Stimulated activated CD8-positive, alpha-beta memory T cell treated with anti-CD3 and anti-CD28 coated beads, Interleukin-4, amount 100 ng/mL, for 24 hours (primary cell): ENCODE measurements at regions not wholly inside any gene's neighbourhood (a gene's known extent, or its start where the extent isn't known, plus 50 kb on each side); places are given as distances from the start of the nearest gene placed in this dataset.

Source experiments
- DNase-seq: peaks from one replicate; pipeline ENCODE4 v3.0.0-alpha.2; 2020; ENCODE audit warnings: low read depth

DNA sequence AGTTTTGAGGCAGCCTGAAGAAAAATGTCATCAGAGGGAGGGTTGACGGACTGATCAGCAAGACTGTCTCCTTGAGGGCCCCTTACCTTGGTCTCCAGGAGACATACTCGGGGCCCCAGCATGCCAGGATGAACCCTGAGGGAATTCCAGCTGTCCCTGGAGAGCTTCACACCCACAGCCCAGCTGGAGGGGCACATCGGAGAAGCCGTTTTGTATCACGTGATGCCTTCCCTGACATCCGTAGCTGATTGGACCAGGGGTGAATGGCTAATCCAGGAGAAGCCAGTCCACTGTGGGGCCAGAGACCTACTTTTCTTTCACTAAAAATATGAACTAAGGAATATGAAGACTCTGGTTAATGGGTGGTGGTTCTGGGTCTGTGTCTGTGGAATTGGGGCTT is 86.0 kb upstream of the TP53I11 start:
- DNase-seq: no peak

DNA sequence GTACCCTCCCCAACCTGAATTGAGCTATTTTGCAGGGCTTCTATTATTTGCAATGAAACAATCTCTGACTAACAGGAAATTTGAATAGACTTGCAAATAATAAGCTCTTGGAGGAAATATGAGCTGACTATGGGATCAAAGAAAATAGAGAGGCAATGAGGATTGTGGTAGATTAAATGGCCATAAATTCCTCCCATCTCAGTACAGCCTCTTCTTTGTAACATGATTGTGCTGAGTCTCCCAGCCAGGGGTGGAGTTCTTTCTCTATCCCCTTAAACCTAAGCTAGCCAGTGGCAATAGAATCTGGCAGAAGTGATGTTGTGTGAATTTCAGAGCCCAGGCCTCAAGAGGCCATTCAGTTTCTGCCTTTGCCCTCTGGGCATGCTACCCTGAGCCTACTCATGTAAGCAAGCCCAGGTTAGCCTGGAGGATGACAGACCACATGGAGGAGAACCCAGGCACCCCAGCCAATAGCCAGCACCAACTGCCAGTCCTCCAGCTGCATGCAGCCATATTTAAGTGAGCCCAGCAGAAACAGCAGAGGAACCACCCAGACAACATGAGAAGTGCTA is 86.8 kb upstream of the TP53I11 start:
- no peak for DNase-seq

GRCh38 chr11:45038923-45039322 is 88.2 kb upstream of the TP53I11 start:
- DNase-seq: no peak

- no peak for DNase-seq
Observed at GRCh38 chr11:45041596-45041995, 90.9 kb upstream of the TP53I11 start.

DNA sequence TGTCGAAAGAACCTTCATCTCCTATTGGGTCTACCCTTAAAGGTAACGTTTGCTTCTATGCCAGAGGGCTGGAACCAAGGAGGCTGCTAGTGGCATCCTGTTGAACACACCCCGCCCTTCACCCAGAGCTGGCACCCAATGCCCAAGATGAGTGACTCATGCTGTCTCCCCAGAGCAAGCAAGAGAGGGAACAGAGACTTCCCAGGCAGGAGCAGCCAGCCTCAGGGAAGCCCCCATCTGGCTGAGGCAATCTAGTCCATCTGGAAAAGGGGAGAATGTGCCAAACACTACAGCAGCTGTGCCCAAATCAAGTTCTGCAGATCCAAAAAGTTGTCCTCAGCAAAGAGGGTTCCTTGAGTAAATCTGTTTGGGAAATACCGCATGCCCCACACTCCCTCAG is 91.9 kb upstream of the TP53I11 start:
- DNase-seq: no peak

GRCh38 chr11:45043755-45044475 is 93.2 kb upstream of the TP53I11 start:
- DNase-seq: no peak

- DNase-seq: no peak
Observed at GRCh38 chr11:45045683-45046471, 95.2 kb upstream of the TP53I11 start.

GRCh38 chr11:45048313-45048841 is 97.7 kb upstream of the TP53I11 start:
- DNase-seq: no peak

- no peak for DNase-seq
Observed at GRCh38 chr11:45048870-45049691, 97.4 kb upstream of the PRDM11 start.

GRCh38 chr11:45050111-45050510 is 96.3 kb upstream of the PRDM11 start:
- no peak for DNase-seq

DNA sequence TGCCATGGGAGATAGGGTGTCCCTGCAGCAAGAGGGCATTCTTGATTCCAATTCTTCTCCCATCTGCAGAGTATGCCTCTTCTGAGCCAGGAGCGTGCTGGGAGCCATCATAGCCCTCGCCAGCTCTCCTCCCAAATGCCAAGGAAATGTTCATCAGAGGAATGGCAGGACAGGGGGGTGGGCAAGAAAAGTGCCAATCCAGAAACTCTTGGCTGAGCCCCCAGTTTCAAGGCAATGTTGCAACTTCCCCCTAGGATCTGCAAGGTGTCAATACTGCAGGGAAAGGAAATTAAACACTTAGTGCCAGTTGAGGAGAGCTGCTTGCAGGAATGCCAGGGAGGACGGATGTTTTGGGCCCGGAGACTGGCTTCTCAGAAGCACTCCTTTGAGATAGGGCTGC is 94.8 kb upstream of the PRDM11 start:
- no peak for DNase-seq

DNA sequence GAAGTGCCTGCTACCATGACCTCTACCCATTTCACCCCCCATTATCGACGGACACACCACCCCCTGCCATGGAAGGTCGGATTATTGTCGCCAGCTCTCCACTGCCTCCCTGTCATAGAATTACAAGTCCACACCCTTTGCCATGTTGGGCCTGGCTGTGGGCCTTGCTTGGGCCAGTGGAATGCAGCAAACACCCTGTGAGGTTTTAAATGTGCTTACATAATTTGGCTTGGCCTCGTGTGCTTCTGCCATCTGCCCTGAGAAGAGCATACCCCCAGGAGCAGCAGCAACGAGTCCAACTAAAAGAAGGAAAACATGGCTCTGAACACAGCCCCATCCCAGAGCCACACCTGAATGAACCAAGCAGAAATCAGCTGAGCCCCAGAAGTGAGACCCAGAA is 94.1 kb upstream of the PRDM11 start:
- DNase-seq: no peak

DNA sequence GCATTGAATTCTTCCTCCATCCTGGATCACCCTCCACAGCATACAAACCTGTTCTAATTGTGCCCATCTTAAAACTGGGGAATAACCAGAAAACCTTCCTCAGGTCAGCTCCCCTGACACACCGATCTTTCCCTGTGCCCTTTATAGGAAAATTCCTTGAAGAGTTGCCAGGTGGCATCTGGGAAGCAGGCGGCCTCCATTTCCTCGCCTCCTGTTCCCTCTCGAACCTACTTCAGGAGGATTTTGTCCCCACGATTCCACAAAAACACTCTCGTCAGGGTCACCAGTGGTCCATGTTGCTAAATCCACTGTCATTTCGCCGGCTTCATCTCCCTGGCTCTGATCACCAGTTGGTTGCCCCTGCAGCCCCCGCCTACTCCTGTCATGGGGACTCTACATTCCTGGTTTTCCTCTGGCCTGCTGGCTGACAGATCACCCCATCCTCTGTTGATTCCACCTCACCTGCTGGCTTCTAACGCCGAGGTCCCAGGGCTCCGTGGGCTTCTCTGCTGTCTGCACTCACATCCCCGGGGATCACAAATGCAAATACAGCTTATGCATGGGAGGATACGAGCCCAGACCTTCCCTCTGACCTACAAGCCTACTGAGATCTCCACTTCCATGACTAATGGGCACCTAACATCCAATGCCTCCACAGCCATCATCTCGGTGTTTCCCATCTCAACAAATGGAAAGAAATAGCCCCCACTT is 92.5 kb upstream of the PRDM11 start:
- DNase-seq: no peak

DNA sequence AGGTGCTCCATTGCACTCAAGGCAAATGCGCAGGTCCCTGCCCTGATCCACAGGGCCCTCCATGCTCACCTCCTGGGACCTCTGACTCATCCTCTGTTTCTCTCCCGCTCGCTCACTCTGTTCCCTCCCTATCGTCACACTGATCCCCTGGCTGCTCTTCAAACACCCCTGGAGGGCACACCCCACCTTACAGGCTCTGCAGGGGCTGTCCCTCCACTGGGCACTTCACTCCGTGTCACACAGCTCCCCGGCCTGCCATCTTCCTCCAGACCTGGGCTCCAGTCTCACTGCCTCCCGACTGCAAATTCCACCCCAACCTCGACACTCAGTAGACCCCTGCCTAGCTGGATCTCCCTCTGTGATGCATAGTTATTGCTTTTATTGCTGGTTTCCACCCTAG is 91.5 kb upstream of the PRDM11 start:
- DNase-seq: no peak

DNA sequence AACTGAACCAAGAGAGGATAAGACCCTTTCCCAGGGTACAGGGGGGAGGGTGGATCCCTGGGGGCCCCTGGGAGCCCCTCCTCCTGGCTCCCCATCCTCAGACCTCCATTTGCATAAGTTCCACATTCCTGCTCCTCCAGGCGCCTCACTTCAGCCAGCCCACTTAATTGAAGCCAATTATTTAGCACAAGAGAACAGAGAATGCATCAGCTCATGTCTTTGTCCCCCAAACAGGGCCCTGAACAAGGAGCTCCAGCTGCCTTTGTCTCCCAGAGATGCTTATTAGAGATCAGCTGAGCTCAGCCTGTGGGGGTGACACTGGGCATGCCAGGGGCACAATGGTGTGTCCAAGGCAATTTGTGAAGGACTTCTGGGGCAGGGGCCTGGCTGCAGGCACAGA is 89.9 kb upstream of the PRDM11 start:
- no peak for DNase-seq

GRCh38 chr11:45057938-45058646 is 88.3 kb upstream of the PRDM11 start:
- no peak for DNase-seq

DNA sequence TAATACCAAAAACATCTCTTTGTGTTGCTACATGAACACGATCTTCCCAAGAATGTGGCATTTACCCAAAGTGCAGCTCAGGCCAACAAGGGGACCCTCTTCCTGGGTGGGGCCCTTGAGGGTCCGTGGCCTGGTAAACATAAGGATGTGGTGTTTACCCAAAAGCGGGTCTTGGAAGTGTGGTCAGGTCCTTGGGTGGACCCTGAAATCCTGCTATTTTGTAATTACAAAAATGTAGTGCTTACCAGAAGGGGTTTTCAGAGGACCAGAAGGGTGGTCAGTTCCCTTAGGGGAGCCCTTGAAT is 87.8 kb upstream of the PRDM11 start:
- DNase-seq: no peak

- DNase-seq: no peak
Observed at GRCh38 chr11:45060707-45061106, 85.7 kb upstream of the PRDM11 start.

- no peak for DNase-seq
Observed at GRCh38 chr11:45061641-45062040, 84.8 kb upstream of the PRDM11 start.

GRCh38 chr11:45062115-45062514 is 84.3 kb upstream of the PRDM11 start:
- DNase-seq: no peak

DNA sequence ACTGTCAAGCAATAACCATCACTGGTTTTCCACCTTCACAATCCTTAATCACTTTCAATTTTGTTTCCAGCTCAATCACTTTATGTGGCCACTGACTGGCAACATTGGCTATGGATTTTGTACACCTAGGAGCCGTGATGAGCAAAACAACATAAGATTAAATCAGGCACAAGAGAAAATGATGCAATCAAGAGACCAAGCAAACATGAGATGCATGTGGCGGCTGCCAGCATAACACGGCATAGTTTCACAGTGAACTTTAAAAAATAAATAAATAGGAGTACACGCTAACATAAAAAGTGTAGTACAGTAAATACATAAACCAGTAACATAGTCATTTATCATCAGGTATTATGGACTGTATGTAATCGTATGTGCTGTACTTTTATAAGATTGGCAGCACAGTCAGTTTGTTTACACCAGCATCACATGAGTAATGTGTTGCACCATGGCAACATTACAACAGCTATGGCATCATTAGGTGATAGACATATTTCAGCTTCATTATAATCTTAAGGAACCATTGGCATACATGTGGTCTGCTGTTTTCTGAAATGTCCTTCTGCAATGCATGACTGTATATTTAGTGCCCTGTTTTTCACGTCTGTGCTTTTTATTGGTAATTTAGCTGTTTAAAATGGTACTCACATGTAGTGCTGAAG is 83.3 kb upstream of the PRDM11 start:
- no peak for DNase-seq
